DND-41 (cell line): ENCODE measurements at regions not wholly inside any gene's neighbourhood (a gene's known extent, or its start where the extent isn't known, plus 50 kb on each side); places are given as distances from the start of the nearest gene placed in this dataset.

Source experiments
- ATAC-seq: fragments of 200-7000 bp; cut with Tn5 transposase; 3 replicates; pipeline ENCODE4 v1.9.1; 2021; ENCODE audit warnings: low read depth; ENCODE audit not compliant: insufficient read depth
- DNase-seq: peaks from one replicate; pipeline ENCODE4 v3.0.0-alpha.2; 2020
- H2AFZ ChIP-seq: 2 replicates; pipeline ENCODE4 v1.6.0; 2012; ENCODE audit warnings: low read depth, low read length
- H3K27ac ChIP-seq: 2 replicates; pipeline ENCODE4 v1.5.1; 2012; ENCODE audit warnings: low read length, inconsistent platforms
- H3K27me3 ChIP-seq: fragments of 200-600 bp; sonication (generic); 2 replicates; pipeline ENCODE4 v1.6.0; 2012; ENCODE audit warnings: low read length, mild to moderate bottlenecking, inconsistent platforms; ENCODE audit not compliant: insufficient read depth, poor library complexity
- H3K36me3 ChIP-seq: 2 replicates; pipeline ENCODE4 v1.5.1; 2012; ENCODE audit warnings: low read length, inconsistent platforms; ENCODE audit not compliant: insufficient read depth
- H3K4me1 ChIP-seq: 2 replicates; pipeline ENCODE4 v1.5.1; 2012; ENCODE audit warnings: mild to moderate bottlenecking, low read length; ENCODE audit not compliant: insufficient read depth
- H3K4me2 ChIP-seq: 2 replicates; pipeline ENCODE4 v1.6.0; 2012; ENCODE audit warnings: mild to moderate bottlenecking, moderate library complexity, low read length, inconsistent platforms; ENCODE audit not compliant: insufficient read depth
- H3K4me3 ChIP-seq, 2 experiments: fragments of 200-600 bp in 1 of 2; shearing (Covaris generic) in 1 of 2; 2 replicates each; pipeline ENCODE4 v1.5.1; 2012 to 2016; ENCODE audit warnings: inconsistent platforms in 2 of 2, low read length in 2 of 2, mild to moderate bottlenecking in 2 of 2, low read depth in 1 of 2, moderate library complexity in 1 of 2
- H3K79me2 ChIP-seq: 2 replicates; pipeline ENCODE4 v1.6.0; 2012; ENCODE audit warnings: low read length, inconsistent platforms; ENCODE audit not compliant: insufficient read depth
- H3K9ac ChIP-seq: 2 replicates; pipeline ENCODE4 v1.6.0; 2012; ENCODE audit warnings: low read depth, mild to moderate bottlenecking, inconsistent platforms, low read length, moderate library complexity
- H3K9me3 ChIP-seq: 2 replicates; pipeline ENCODE4 v1.5.1; 2012; ENCODE audit warnings: low read length, moderate library complexity, mild to moderate bottlenecking, inconsistent platforms; ENCODE audit not compliant: insufficient read depth, severe bottlenecking
- H4K20me1 ChIP-seq: 2 replicates; pipeline ENCODE4 v1.6.0; 2012; ENCODE audit warnings: low read length; ENCODE audit not compliant: insufficient read depth
- CTCF ChIP-seq: IDR thresholded peaks from 2 replicates; pipeline ENCODE4 v1.5.1; 2012; ENCODE audit warnings: borderline replicate concordance, low read length, moderate library complexity, mild to moderate bottlenecking; ENCODE audit not compliant: poor library complexity, severe bottlenecking; ENCODE audit errors: extremely low read depth
- EZH2 ChIP-seq: IDR thresholded peaks from 3 replicates; pipeline ENCODE4 v1.6.1; 2012; ENCODE audit warnings: borderline replicate concordance, low read depth, mild to moderate bottlenecking, moderate library complexity, low read length, inconsistent platforms; ENCODE audit not compliant: severe bottlenecking

DNA sequence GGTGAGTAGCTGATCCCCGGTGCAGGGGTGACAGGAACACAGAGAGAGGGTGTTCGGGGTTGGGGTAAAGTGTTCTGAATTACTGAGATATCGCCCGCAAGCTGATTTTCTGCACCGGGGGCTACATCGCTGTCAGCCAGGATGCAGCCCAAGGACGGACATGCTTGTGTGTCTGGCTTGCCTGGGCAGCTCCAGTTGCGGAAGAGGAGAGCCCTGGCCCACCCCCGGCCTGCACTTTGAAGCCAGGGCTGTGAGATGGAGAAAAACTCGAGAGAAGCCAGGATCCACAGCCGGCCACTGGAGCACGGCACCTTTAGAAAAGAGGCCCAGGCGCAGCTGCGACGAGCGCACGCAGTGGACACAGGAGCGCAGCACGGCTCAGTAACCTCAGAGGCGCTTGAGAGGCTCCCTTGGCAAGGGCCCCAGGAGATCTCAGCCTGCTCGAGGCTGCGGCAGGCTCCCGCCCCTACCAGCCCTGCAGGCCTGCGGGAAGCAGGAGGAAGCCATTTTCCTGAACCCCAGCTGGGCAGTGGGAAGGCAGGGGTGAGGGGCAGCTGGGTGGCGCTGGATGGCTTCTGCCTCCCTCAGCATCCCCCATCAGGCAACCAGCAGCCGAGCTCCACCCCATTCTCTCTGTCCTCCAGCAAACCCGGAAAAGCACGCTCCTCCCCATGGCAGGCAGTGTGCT is 59.2 kb downstream of the C9orf50 start:
- Histone ChIP-seq H3K9ac (no peak overlapping the region), H2AFZ (no peak overlapping the region), H4K20me1 (no peaks in the 10 kb centered on the region), H3K4me1 (no peaks in the 10 kb centered on the region), H3K36me3 (no peaks in the 10 kb centered on the region), H3K9me3 (no peaks in the 10 kb centered on the region), H3K27me3 (no peaks in the 10 kb centered on the region), H3K4me2 (no peak overlapping the region), H3K27ac (no peak overlapping the region), H3K4me3 (no peak overlapping the region), H3K79me2 (no peaks in the 10 kb centered on the region)
- ATAC-seq = no peak
- no peak for TF ChIP-seq CTCF
- TF ChIP-seq EZH2 = no peak
- DNase-seq = no peak

DNA sequence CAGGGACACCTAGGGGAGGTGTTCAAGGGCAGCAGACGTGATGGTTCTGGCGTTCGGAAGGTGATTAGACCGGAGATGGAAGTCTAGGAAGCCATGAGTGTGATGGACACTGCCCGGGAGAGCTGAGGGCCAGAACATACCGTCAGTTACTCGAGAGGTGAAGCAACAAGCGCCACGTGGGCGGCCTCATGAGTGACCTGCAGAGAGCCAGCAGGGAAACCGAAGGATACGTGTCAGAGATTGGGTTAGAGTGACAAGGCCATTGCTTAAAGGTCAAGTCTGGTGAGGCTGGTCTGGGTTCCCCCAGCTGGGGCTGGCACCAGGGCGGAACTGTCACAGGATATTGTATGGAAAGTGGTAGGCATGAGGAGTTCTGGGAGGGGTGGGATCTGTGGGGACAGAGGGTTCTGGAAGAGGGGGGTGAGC is 60.0 kb downstream of the C9orf50 start:
- ATAC-seq = no peak
- Histone ChIP-seq H3K4me1 (no peaks in the 10 kb centered on the region), H4K20me1 (no peaks in the 10 kb centered on the region), H3K36me3 (no peaks in the 10 kb centered on the region), H3K4me2 (no peak overlapping the region), H3K79me2 (no peaks in the 10 kb centered on the region), H3K4me3 (no peak overlapping the region), H3K9ac (no peak overlapping the region), H3K9me3 (no peaks in the 10 kb centered on the region), H2AFZ (no peak overlapping the region), H3K27ac (no peak overlapping the region), H3K27me3 (no peaks in the 10 kb centered on the region)
- DNase-seq = no peak
- no peak for TF ChIP-seq EZH2

GRCh38 chr9:129559506-129559881 is 61.4 kb downstream of the C9orf50 start:
- Histone ChIP-seq H3K4me2 (no peak overlapping the region), H3K79me2 (no peaks in the 10 kb centered on the region), H3K9me3 (no peaks in the 10 kb centered on the region), H3K4me1 (no peaks in the 10 kb centered on the region), H4K20me1 (no peaks in the 10 kb centered on the region), H3K27ac (no peak overlapping the region), H3K4me3 (no peak overlapping the region), H2AFZ (no peak overlapping the region), H3K36me3 (no peaks in the 10 kb centered on the region), H3K27me3 (no peaks in the 10 kb centered on the region), H3K9ac (no peak overlapping the region)
- ATAC-seq (no peak), DNase-seq (no peak)
- TF ChIP-seq CTCF = no peak
- TF ChIP-seq EZH2 = no peak

DNA sequence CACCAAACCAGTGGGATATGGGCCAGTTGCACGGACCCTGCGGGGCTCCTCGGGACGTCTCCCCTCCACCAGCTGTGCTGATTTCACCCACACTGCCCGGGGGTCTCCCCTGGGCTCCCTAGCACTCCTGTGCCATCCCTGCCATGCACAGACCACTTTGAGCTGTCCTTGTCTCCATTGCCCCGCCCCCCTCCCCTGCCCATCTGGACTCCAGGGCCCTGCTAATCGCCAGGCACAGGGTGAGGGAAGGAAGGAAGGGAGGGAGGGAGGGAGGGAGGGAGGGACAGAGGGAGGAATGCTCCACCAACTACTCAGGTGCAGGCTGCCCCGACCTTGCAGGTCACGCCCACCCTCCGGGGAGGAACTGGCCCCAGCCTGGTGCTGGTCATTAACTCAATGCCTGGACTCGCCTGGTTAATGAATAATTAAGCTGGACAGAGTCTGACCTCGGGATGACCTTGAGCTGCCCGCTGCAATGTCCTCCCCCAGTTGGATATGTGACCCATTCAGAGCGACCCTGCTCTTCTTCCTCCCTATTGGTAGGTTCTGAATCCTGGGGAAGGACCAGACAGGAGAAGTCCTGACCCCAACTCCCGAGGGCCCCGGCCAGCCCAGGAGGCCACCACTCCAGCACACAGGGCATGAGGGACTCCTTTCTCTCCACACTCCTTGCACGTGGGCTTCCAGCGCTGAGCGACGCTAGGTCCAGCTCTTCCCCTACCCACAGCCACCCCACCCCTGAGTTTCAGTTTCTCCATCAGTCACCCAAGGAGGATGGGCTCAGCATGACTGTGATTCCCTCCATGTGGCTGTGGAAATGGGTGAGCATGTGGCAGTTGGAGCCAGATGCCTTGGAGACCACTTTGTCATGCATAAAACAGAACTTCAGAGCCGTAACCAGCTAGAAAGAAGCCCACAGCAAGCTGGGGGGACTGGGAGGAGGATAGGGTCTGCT is 62.1 kb downstream of the C9orf50 start:
- no peak for DNase-seq
- no peak overlapping the region for H3K27ac ChIP-seq
- no peak for ATAC-seq
- H3K4me3 ChIP-seq = no peak overlapping the region
- no peaks in the 10 kb centered on the region for H3K4me1 ChIP-seq
- TF ChIP-seq CTCF (no peak), EZH2 (no peak)
- H2AFZ ChIP-seq = no peak overlapping the region
- H3K4me2 ChIP-seq = no peak overlapping the region
- no peaks in the 10 kb centered on the region for H3K79me2 ChIP-seq
- no peak overlapping the region for H3K9ac ChIP-seq
- H4K20me1 ChIP-seq = no peaks in the 10 kb centered on the region
- H3K27me3 ChIP-seq = no peaks in the 10 kb centered on the region
- H3K9me3 ChIP-seq = no peaks in the 10 kb centered on the region
- no peaks in the 10 kb centered on the region for H3K36me3 ChIP-seq
